CD14-positive monocyte (primary cell): ENCODE measurements at regions not wholly inside any gene's neighbourhood (a gene's known extent, or its start where the extent isn't known, plus 50 kb on each side); places are given as distances from the start of the nearest gene placed in this dataset.

Source experiments
- DNase-seq, 3 donors: peaks; one replicate each; pipeline ENCODE4 v3.0.0-alpha.2; 2011 to 2022
- H2AFZ ChIP-seq: 2 replicates; pipeline ENCODE4 v1.6.0; 2012; ENCODE audit warnings: mild to moderate bottlenecking, low read depth, low read length, inconsistent platforms; ENCODE audit not compliant: insufficient read depth, poor library complexity, severe bottlenecking
- H3K27ac ChIP-seq, 2 donors: 1 replicate in 1 of 2; 2 replicates in 1 of 2; pipeline ENCODE4 v1.5.1; 2012 to 2013; ENCODE audit warnings: low read length in 2 of 2, control low read depth in 1 of 2, inconsistent platforms in 1 of 2, low read depth in 1 of 2, mild to moderate bottlenecking in 1 of 2
- H3K27me3 ChIP-seq, 2 donors: one replicate each; pipeline versions ENCODE4 v1.6.0 to v1.6.1; 2011 to 2013; ENCODE audit warnings: low read length in 2 of 2; ENCODE audit not compliant: control insufficient read depth in 2 of 2, insufficient read depth in 2 of 2
- H3K36me3 ChIP-seq, 2 donors: replicated peaks in 1 of 2; 1 replicate in 1 of 2; 2 replicates in 1 of 2; pipeline versions ENCODE4 v1.5.1 to v1.6.1; 2012 to 2013; ENCODE audit warnings: low read length in 2 of 2, control low read depth in 1 of 2, inconsistent platforms in 1 of 2, mild to moderate bottlenecking in 1 of 2; ENCODE audit not compliant: insufficient read depth in 2 of 2, control insufficient read depth in 1 of 2
- H3K4me1 ChIP-seq, 2 donors: 1 replicate in 1 of 2; 2 replicates in 1 of 2; pipeline versions ENCODE4 v1.5.1 to v1.6.1; 2012 to 2013; ENCODE audit warnings: low read length in 2 of 2, control low read depth in 1 of 2, inconsistent platforms in 1 of 2, mild to moderate bottlenecking in 1 of 2, moderate library complexity in 1 of 2; ENCODE audit not compliant: insufficient read depth in 2 of 2, control insufficient read depth in 1 of 2
- H3K4me2 ChIP-seq: replicated peaks from 2 replicates; pipeline ENCODE3; 2012; ENCODE audit warnings: low read length, moderate library complexity, mild to moderate bottlenecking; ENCODE audit not compliant: poor library complexity, severe bottlenecking; ENCODE audit errors: extremely low read depth
- H3K4me3 ChIP-seq, 3 experiments: fragments of 200-600 bp in 1 of 3; sonication (generic) in 1 of 3; replicated peaks in 1 of 3; 1 replicate in 2 of 3; 2 replicates in 1 of 3; pipeline ENCODE4 v1.5.1; 2011 to 2013; ENCODE audit warnings: low read length in 3 of 3, mild to moderate bottlenecking in 3 of 3, control low read depth in 2 of 3, low read depth in 2 of 3, inconsistent platforms in 1 of 3, moderate library complexity in 1 of 3
- H3K79me2 ChIP-seq: 2 replicates; pipeline ENCODE4 v1.6.0; 2012; ENCODE audit warnings: mild to moderate bottlenecking, control low read depth, inconsistent platforms, low read length, moderate library complexity; ENCODE audit not compliant: insufficient read depth
- H3K9ac ChIP-seq: 2 replicates; pipeline ENCODE4 v1.6.0; 2017; ENCODE audit warnings: low read length, mild to moderate bottlenecking; ENCODE audit not compliant: insufficient read depth, poor library complexity, severe bottlenecking
- H3K9me3 ChIP-seq, 2 donors: replicated peaks in 1 of 2; 1 replicate in 1 of 2; 2 replicates in 1 of 2; pipeline versions ENCODE4 v1.5.1 to v1.6.1; 2012 to 2013; ENCODE audit warnings: low read length in 2 of 2, control low read depth in 1 of 2; ENCODE audit not compliant: control insufficient read depth in 1 of 2, insufficient read depth in 1 of 2
- H4K20me1 ChIP-seq: 2 replicates; pipeline ENCODE4 v1.6.0; 2012; ENCODE audit warnings: mild to moderate bottlenecking, low read length, control low read depth, moderate library complexity; ENCODE audit not compliant: insufficient read depth
- H3K27ac Mint-ChIP-seq, 7 donors: one replicate each; pipeline ENCODE4 v1.8.0; 2020; ENCODE audit warnings: mild to moderate bottlenecking in 7 of 7, mixed read lengths in 7 of 7, moderate library complexity in 6 of 7, inconsistent platforms in 2 of 7
- H3K27me3 Mint-ChIP-seq, 3 donors: one replicate each; pipeline ENCODE4 v1.8.0; 2021 to 2022; ENCODE audit warnings: low read depth in 3 of 3, mild to moderate bottlenecking in 3 of 3, mixed read lengths in 3 of 3, moderate library complexity in 3 of 3, inconsistent platforms in 1 of 3
- H3K36me3 Mint-ChIP-seq, 2 donors: one replicate each; pipeline ENCODE4 v1.8.0; 2020; ENCODE audit warnings: mixed read lengths in 2 of 2, inconsistent platforms in 1 of 2, mild to moderate bottlenecking in 1 of 2
- H3K4me1 Mint-ChIP-seq: one replicate; pipeline ENCODE4 v1.8.0; 2020; ENCODE audit warnings: mild to moderate bottlenecking, mixed read lengths
- H3K4me3 Mint-ChIP-seq, 2 donors: one replicate each; pipeline ENCODE4 v1.8.0; 2020; ENCODE audit warnings: mild to moderate bottlenecking in 2 of 2, mixed read lengths in 2 of 2, moderate library complexity in 1 of 2
- H3K9me3 Mint-ChIP-seq, 7 donors: one replicate each; pipeline ENCODE4 v1.8.0; 2020 to 2022; ENCODE audit warnings: mixed read lengths in 7 of 7, mild to moderate bottlenecking in 6 of 7, moderate library complexity in 6 of 7, inconsistent platforms in 2 of 7
- WGBS: methylation state at CpG from one replicate; pipeline ENCODE4 v1.1.5; 2013; ENCODE audit warnings: missing lambda C conversion rate; ENCODE audit not compliant: insufficient coverage; 5-methylcytosine and 5-hydroxymethylcytosine counted together
- intact Hi-C, 2 donors: fragments of 100-400 bp; cut with micrococcal nuclease; formaldehyde crosslinking; loops; one replicate each; pipeline versions ENCODE4 v1.15.0 to v1.15.1; 2023
- TF ChIP-seq, protein P1 (sequence below): fragments of 200-600 bp; IDR thresholded peaks from one replicate; pipeline ENCODE4 v1.8.0; 2022; ENCODE audit warnings: antibody characterized with exemption, mild to moderate bottlenecking

- Histone ChIP-seq H3K4me1 (no peaks in the 10 kb centered on the region), H3K4me3 (no peak overlapping the region), H3K27ac (no peak overlapping the region), H3K9me3 (no peaks in the 10 kb centered on the region), H3K9ac (no peak overlapping the region), H3K79me2 (no peaks in the 10 kb centered on the region), H2AFZ (no peak overlapping the region), H3K27me3 (no peaks in the 10 kb centered on the region), H3K4me2 (no peak overlapping the region), H4K20me1 (no peaks in the 10 kb centered on the region), H3K36me3 (no peaks in the 10 kb centered on the region)
- Mint-ChIP-seq H3K27me3 (no peaks in the 10 kb centered on the region), H3K27ac (no peak overlapping the region), H3K4me3 (no peak overlapping the region), H3K36me3 (no peaks in the 10 kb centered on the region), H3K4me1 (no peaks in the 10 kb centered on the region), H3K9me3 (peaks cover 3 to 16% (median 6%) of the 10 kb centered on the region in 7 donors)
- TF ChIP-seq, protein P1, sequence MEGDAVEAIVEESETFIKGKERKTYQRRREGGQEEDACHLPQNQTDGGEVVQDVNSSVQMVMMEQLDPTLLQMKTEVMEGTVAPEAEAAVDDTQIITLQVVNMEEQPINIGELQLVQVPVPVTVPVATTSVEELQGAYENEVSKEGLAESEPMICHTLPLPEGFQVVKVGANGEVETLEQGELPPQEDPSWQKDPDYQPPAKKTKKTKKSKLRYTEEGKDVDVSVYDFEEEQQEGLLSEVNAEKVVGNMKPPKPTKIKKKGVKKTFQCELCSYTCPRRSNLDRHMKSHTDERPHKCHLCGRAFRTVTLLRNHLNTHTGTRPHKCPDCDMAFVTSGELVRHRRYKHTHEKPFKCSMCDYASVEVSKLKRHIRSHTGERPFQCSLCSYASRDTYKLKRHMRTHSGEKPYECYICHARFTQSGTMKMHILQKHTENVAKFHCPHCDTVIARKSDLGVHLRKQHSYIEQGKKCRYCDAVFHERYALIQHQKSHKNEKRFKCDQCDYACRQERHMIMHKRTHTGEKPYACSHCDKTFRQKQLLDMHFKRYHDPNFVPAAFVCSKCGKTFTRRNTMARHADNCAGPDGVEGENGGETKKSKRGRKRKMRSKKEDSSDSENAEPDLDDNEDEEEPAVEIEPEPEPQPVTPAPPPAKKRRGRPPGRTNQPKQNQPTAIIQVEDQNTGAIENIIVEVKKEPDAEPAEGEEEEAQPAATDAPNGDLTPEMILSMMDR: no peak
- no peak for DNase-seq
- WGBS: 100% methylated on average over 1 of the region's 2 CpGs
- intact Hi-C loops: no loop called here
Measured at GRCh38 chr4:43855283-43855682, 593.3 kb downstream of the KCTD8 start.

DNA sequence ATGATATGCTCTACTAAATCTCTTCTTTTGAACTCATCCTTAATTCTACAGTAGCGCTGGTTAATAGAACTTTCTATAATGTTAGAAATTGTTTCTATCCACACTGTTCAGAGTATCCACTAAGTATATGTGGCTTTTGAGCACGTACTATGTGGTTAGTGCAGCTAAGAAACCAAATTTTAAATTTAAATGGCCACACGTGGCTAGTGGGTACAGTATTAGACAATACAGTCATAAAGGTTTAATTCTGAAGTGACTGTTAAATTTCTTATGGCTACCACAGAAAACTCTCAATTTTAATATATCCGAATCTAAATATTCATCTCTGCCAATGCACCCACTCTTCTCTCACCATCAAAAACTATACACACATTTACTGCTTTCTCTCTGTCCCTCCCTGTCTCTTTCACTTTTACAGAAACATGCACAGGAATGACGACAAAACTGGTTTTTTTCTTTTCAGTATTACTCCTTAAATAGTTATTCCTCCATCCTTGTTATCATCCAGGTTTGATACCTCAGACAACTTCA, 583.9 kb downstream of the KCTD8 start:
- H3K27ac ChIP-seq: no peak overlapping the region
- Mint-ChIP-seq H3K4me1 (no peaks in the 10 kb centered on the region), H3K4me3 (no peak overlapping the region), H3K27me3 (no peaks in the 10 kb centered on the region), H3K27ac (no peak overlapping the region), H3K36me3 (no peaks in the 10 kb centered on the region), H3K9me3 (peaks cover 0 to 9% (median 5%) of the 10 kb centered on the region in 7 donors)
- 93% methylated on average over 2 of the region's 5 CpGs for WGBS
- DNase-seq: no peak
- H3K36me3 ChIP-seq: no peaks in the 10 kb centered on the region
- no peaks in the 10 kb centered on the region for H3K79me2 ChIP-seq
- H3K9me3 ChIP-seq: no peaks in the 10 kb centered on the region
- H3K4me3 ChIP-seq: no peak overlapping the region
- no peak overlapping the region for H2AFZ ChIP-seq
- no peaks in the 10 kb centered on the region for H4K20me1 ChIP-seq
- intact Hi-C loops: no loop called here
- H3K27me3 ChIP-seq: no peaks in the 10 kb centered on the region
- no peaks in the 10 kb centered on the region for H3K4me1 ChIP-seq
- TF ChIP-seq, protein P1: no peak
- H3K9ac ChIP-seq: no peak overlapping the region
- H3K4me2 ChIP-seq: no peak overlapping the region
